Neural crest cell (in vitro differentiated cells): ENCODE measurements at regions not wholly inside any gene's neighbourhood (a gene's known extent, or its start where the extent isn't known, plus 50 kb on each side); places are given as distances from the start of the nearest gene placed in this dataset.

Experiments
- DNase-seq: peaks from one replicate; pipeline ENCODE4 v3.0.0; 2021; ENCODE audit warnings: low read depth, mixed read lengths, low spot score
- H3K27ac Mint-ChIP-seq: one replicate; pipeline ENCODE4 v1.8.0; 2021; ENCODE audit warnings: mild to moderate bottlenecking, mixed read lengths; ENCODE audit not compliant: unreplicated experiment
- H3K27me3 Mint-ChIP-seq: 2 replicates; pipeline ENCODE4 v1.8.0; 2021; ENCODE audit warnings: low read depth, mild to moderate bottlenecking, mixed read lengths
- H3K36me3 Mint-ChIP-seq: 2 replicates; pipeline ENCODE4 v1.8.0; 2021; ENCODE audit warnings: low read depth, mild to moderate bottlenecking, mixed read lengths
- H3K4me1 Mint-ChIP-seq: 2 replicates; pipeline ENCODE4 v1.8.0; 2021; ENCODE audit warnings: mixed read lengths
- H3K4me3 Mint-ChIP-seq: one replicate; pipeline ENCODE4 v1.8.0; 2021; ENCODE audit warnings: mild to moderate bottlenecking, mixed read lengths
- H3K9me3 Mint-ChIP-seq: 2 replicates; pipeline ENCODE4 v1.8.0; 2021; ENCODE audit warnings: mixed read lengths
- TF ChIP-seq, protein P1 (sequence below): fragments of 200-600 bp; sonication (generic); conservative IDR thresholded peaks from 2 replicates; pipeline ENCODE4 v1.5.0; 2021; ENCODE audit warnings: antibody characterized with exemption, mild to moderate bottlenecking

DNA sequence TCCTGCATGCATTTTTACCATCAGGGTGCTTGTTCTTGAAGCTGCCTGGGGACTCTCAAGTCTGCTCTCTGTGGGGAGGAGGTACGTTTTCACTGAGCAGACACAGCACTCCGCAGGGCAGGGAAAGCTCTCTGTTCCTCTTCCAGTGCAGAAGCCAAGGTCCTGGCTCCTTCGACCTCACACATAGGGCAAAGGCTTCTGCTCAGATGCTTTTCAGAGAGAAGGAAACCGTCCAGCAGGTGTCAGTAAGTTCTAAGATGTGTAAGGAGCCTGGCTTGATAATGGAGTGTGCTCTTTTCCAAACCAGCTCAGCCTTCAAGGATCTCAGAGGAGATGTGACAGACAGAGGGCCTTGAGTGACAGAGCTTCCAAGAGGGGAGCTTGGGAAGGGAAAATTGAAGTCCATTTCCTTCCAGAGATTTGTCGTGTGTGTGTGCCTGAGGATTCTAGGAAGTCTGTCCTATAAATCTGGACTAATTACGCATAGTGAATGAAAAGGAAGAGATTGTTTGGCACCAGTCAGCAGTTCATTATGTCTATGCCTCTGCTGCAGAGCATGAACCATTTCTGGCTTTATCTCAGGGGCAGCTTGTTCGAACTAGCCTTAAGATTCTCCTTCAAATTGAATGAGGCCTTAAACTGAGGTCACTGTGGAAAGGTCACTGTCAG, 67.3 kb upstream of the UPP2 start:
- H3K4me3 Mint-ChIP-seq, result no peak overlapping the region
- peak; percentile 31 for DNase-seq
- H3K36me3 Mint-ChIP-seq, result no peaks in the 10 kb centered on the region
- TF ChIP-seq, protein P1, sequence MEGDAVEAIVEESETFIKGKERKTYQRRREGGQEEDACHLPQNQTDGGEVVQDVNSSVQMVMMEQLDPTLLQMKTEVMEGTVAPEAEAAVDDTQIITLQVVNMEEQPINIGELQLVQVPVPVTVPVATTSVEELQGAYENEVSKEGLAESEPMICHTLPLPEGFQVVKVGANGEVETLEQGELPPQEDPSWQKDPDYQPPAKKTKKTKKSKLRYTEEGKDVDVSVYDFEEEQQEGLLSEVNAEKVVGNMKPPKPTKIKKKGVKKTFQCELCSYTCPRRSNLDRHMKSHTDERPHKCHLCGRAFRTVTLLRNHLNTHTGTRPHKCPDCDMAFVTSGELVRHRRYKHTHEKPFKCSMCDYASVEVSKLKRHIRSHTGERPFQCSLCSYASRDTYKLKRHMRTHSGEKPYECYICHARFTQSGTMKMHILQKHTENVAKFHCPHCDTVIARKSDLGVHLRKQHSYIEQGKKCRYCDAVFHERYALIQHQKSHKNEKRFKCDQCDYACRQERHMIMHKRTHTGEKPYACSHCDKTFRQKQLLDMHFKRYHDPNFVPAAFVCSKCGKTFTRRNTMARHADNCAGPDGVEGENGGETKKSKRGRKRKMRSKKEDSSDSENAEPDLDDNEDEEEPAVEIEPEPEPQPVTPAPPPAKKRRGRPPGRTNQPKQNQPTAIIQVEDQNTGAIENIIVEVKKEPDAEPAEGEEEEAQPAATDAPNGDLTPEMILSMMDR, result peak; percentile 73
- H3K27me3 Mint-ChIP-seq, result peaks cover 15% of the 10 kb centered on the region
- peaks cover 6% of the 10 kb centered on the region for H3K4me1 Mint-ChIP-seq
- no peak overlapping the region for H3K27ac Mint-ChIP-seq
- H3K9me3 Mint-ChIP-seq, result no peaks in the 10 kb centered on the region

DNA sequence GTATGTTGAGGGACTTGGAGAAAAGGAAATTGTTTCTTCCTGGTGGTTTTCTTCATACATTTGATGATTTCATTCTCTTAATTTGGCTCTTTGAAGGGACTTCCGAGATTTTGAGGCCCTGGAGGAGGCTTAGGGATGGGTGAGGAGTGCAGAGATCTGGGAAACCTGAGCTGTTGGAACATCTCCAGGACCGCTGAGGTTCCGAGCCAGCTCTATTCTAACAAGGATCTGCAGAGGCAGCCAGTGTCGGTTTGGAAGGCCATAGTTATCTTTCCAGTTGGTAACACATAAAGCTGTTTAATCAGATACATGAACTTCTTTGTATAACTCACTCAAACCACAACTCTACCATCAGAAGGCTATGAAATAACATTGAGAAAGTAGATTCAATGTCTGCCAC, 70.3 kb upstream of the UPP2 start:
- no peak overlapping the region for H3K27ac Mint-ChIP-seq
- TF ChIP-seq, protein P1, result no peak
- peaks cover 6% of the 10 kb centered on the region for H3K4me1 Mint-ChIP-seq
- H3K27me3 Mint-ChIP-seq, result peaks cover 15% of the 10 kb centered on the region
- H3K4me3 Mint-ChIP-seq, result no peak overlapping the region
- H3K36me3 Mint-ChIP-seq, result no peaks in the 10 kb centered on the region
- DNase-seq, result no peak
- H3K9me3 Mint-ChIP-seq, result no peaks in the 10 kb centered on the region

DNA sequence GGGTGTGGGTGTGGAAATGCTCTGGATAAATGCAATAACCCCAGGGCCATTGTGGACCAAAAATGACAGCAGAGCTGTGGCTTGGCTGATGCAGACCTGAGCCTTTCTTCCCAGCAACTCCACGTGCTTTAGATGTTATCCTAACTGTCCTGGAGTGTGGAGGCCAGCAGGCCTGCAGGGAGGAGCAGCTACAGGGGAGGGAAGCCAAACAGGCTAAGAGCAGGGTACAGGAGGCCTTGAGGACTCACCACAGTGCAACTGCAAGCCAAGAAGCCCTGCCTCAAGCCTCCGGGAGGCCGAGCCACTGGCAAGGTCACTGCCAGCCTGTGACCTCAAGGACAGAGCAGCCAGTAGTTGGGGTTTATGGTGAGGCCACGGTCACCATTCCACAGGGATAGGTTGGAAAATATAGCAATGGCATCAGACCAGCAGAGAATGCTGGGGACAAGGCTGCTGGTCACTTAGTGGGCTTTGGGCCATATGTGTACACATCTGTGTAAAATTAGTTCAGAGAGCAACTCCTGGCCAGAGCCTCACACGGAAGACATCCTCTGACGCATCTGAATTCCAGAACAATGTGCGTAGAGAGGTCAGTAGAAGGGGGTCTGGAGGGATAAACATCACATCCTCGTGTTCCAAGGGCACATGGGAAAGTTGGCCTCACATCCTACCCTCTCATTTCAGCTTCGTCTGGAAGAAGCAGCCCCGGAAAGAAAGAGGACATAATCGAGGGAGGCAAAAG, 76.2 kb upstream of the UPP2 start:
- Mint-ChIP-seq H3K9me3 (no peaks in the 10 kb centered on the region), H3K27me3 (peaks cover 2% of the 10 kb centered on the region)

DNA sequence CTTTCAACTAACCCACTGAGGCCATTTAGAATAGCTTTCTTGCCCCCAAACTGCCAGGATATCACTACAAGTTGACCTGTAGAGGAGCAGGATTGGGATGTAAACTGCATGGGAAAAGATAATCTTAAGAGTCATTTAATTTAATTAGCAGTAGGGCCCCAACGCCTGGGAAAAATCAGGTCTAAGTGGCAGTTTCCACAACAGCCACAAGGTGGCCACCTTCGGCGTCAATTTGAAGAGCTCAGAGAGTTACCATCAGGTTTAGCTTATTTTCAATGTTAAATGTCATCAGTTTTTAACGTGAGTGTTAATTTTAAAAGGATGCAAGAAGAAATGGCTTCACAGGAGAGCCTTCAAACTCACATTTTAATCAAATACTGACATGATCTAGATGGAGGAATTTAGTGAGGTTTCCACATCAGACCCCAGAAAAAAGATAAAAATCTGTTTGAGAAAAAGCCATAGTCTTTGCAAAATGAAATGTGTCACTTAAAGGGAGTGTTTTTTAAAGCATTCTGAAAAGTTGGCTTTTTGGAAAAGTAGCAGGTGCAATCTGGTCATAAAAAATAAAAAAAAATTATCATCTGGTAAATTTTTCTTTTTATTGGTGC, 77.3 kb upstream of the UPP2 start:
- TF ChIP-seq, protein P1, result peak; percentile 95
- Mint-ChIP-seq H3K36me3 (no peaks in the 10 kb centered on the region), H3K9me3 (no peaks in the 10 kb centered on the region), H3K27me3 (peaks cover 2% of the 10 kb centered on the region), H3K4me1 (no peaks in the 10 kb centered on the region), H3K27ac (no peak overlapping the region), H3K4me3 (no peak overlapping the region)
- DNase-seq, result peak; percentile 58

More for the DNA sequence above, 76.2 kb upstream of the UPP2 start:
- Mint-ChIP-seq H3K4me1 (no peaks in the 10 kb centered on the region), H3K27ac (no peak overlapping the region), H3K36me3 (no peaks in the 10 kb centered on the region), H3K4me3 (no peak overlapping the region)
- TF ChIP-seq, protein P1, result no peak
- DNase-seq, result no peak

DNA sequence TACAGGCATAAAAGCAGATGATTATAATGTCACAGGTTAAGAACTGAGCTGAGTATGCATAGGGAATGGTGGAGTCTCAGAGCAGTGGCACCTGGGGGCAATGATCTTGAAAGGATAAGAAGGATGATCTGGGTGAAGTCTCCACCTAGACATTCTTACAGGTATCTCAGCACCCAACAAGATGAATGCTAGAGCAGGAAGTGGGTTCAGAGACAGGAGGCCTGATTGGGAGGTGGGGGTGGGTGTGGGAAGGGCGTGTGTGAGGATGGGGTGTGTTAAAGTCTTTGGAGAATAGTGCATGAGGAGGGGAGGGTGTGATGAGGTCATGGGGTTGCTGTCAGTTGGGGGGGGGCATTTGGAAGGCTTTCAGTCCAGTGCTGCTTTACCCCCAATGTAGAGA, 78.8 kb upstream of the UPP2 start:
- Mint-ChIP-seq H3K36me3 (no peaks in the 10 kb centered on the region), H3K9me3 (no peaks in the 10 kb centered on the region), H3K27me3 (peaks cover 2% of the 10 kb centered on the region), H3K4me3 (no peak overlapping the region), H3K4me1 (no peaks in the 10 kb centered on the region), H3K27ac (no peak overlapping the region)
- DNase-seq, result no peak
- TF ChIP-seq, protein P1, result no peak
